A549 (cell line): ENCODE measurements at regions not wholly inside any gene's neighbourhood (a gene's known extent, or its start where the extent isn't known, plus 50 kb on each side); places are given as distances from the start of the nearest gene placed in this dataset.

Source experiments
- ATAC-seq, 2 experiments: fragments of 200-7000 bp in 1 of 2; fragments of >200 bp in 1 of 2; cut with Nextera tagmentation in 1 of 2; cut with Tn5 transposase in 1 of 2; 3 replicates each; pipeline versions ENCODE4 v1.8.0 to v1.9.1; 2018 to 2020; ENCODE audit warnings: mild to moderate bottlenecking in 1 of 2, moderate library complexity in 1 of 2
- CTCF ChIA-PET: fragments of 300-600 bp; sonication (Branson Sonifier 250); formaldehyde crosslinking; extraction: SDS; loops from one replicate; lab custom pipeline; 2021; ENCODE audit warnings: antibody characterized with exemption, inconsistent platforms; lab: Yijun Ruan, JAX
- POLR2A ChIA-PET: fragments of 350-600 bp; formaldehyde crosslinking; extraction: SDS; loops from one replicate; lab custom pipeline; 2021; ENCODE audit warnings: antibody characterized with exemption, inconsistent platforms; lab: Yijun Ruan, JAX
- DNase-seq, 2 experiments: peaks; one replicate each; pipeline versions ENCODE4 v3.0.0 to v3.0.0-alpha.2; 2011 to 2016; ENCODE audit warnings: low read depth in 1 of 2, low spot score in 1 of 2
- FAIRE-seq: peaks from 2 replicates; lab custom pipeline; 2011; peaks lifted over from hg19 to GRCh38; lab: Jason Lieb, UNC
- H3K27ac ChIP-seq, 2 experiments: fragments of >200 bp; sonication (Bioruptor Twin); formaldehyde crosslinking; 3 replicates each; pipeline ENCODE4 v1.5.1; 2016 to 2017
- H3K4me1 ChIP-seq: fragments of >200 bp; sonication (Bioruptor Twin); formaldehyde crosslinking; 3 replicates; pipeline ENCODE4 v1.6.1; 2016
- H3K4me2 ChIP-seq: fragments of >200 bp; sonication (Bioruptor Twin); formaldehyde crosslinking; 3 replicates; pipeline ENCODE4 v1.6.1; 2016
- H3K4me3 ChIP-seq: fragments of >200 bp; sonication (Bioruptor Twin); formaldehyde crosslinking; 3 replicates; pipeline ENCODE4 v1.5.1; 2016
- H3K9me3 ChIP-seq: fragments of >200 bp; sonication (Bioruptor Twin); formaldehyde crosslinking; 3 replicates; pipeline ENCODE4 v1.6.1; 2016
- BHLHE40 ChIP-seq: IDR thresholded peaks from 2 replicates; pipeline ENCODE4 v1.6.1; 2012; ENCODE audit warnings: low read depth, low read length, inconsistent platforms
- CBX8 ChIP-seq: fragments of 200-600 bp; sonication (generic); IDR thresholded peaks from 2 replicates; pipeline ENCODE4 v1.6.1; 2016
- EHF ChIP-seq: fragments of 250-450 bp; sonication (Bioruptor Pico); IDR thresholded peaks from 2 replicates; pipeline ENCODE4 v1.5.0; 2020; ENCODE audit warnings: mild to moderate bottlenecking
- FOSL2 ChIP-seq, 2 experiments: fragments of 450-650 bp in 1 of 2; fragments of >200 bp in 1 of 2; sonication (Bioruptor Twin) in 1 of 2; formaldehyde crosslinking; IDR thresholded peaks; 2 replicates each; pipeline versions ENCODE4 v1.5.0 to v1.6.1; 2016 to 2020; ENCODE audit warnings: mild to moderate bottlenecking in 1 of 2, moderate library complexity in 1 of 2
- FOXS1 ChIP-seq: fragments of 250-450 bp; sonication (Bioruptor Pico); IDR thresholded peaks from 2 replicates; pipeline ENCODE4 v1.5.0; 2020; ENCODE audit warnings: mild to moderate bottlenecking, moderate library complexity
- HDAC2 ChIP-seq: fragments of 200-600 bp; sonication (generic); IDR thresholded peaks from 2 replicates; pipeline ENCODE4 v1.6.1; 2016
- HOXA7 ChIP-seq: fragments of 250-450 bp; sonication (Bioruptor Pico); IDR thresholded peaks from 2 replicates; pipeline ENCODE4 v1.5.0; 2020; ENCODE audit warnings: mild to moderate bottlenecking, moderate library complexity
- HOXB5 ChIP-seq: fragments of 250-450 bp; sonication (Bioruptor Pico); IDR thresholded peaks from 2 replicates; pipeline ENCODE4 v1.5.0; 2020; ENCODE audit warnings: mild to moderate bottlenecking, moderate library complexity
- KDM1A ChIP-seq: fragments of 200-600 bp; sonication (generic); IDR thresholded peaks from 2 replicates; pipeline ENCODE4 v1.6.1; 2016; ENCODE audit warnings: low read depth, mild to moderate bottlenecking
- KDM5A ChIP-seq: fragments of 200-600 bp; sonication (generic); IDR thresholded peaks from 2 replicates; pipeline ENCODE4 v1.6.1; 2016; ENCODE audit warnings: antibody characterized with exemption, mild to moderate bottlenecking
- NPAS2 ChIP-seq: fragments of 250-450 bp; sonication (Bioruptor Pico); IDR thresholded peaks from 2 replicates; pipeline ENCODE4 v1.8.0; 2022; ENCODE audit warnings: mild to moderate bottlenecking, moderate library complexity, borderline replicate concordance
- POLR2AphosphoS2 ChIP-seq: conservative IDR thresholded peaks from 2 replicates; pipeline ENCODE4 v1.6.1; 2012; ENCODE audit warnings: low read length, improper control_type of control experiment, inconsistent platforms
- RAD21 ChIP-seq, 2 experiments: fragments of >200 bp in 1 of 2; sonication (Bioruptor Twin) in 1 of 2; formaldehyde crosslinking in 1 of 2; IDR thresholded peaks in 1 of 2; conservative IDR thresholded peaks in 1 of 2; 2 replicates in 1 of 2; 3 replicates in 1 of 2; pipeline ENCODE4 v1.6.1; 2012 to 2018; ENCODE audit warnings: inconsistent platforms in 1 of 2
- RFX5 ChIP-seq: fragments of 450-650 bp; IDR thresholded peaks from 2 replicates; pipeline ENCODE4 v1.7.1; 2014; ENCODE audit warnings: antibody characterized with exemption, mild to moderate bottlenecking, moderate library complexity
- RNF2 ChIP-seq: fragments of 200-600 bp; sonication (generic); IDR thresholded peaks from 2 replicates; pipeline ENCODE4 v1.6.1; 2016; ENCODE audit warnings: low read depth, mild to moderate bottlenecking, antibody characterized with exemption, moderate library complexity, borderline replicate concordance
- SMC3 ChIP-seq: fragments of >200 bp; sonication (Bioruptor Twin); formaldehyde crosslinking; IDR thresholded peaks from 3 replicates; pipeline ENCODE4 v1.6.1; 2018; ENCODE audit warnings: inconsistent platforms
- SREBF2 ChIP-seq: fragments of 450-650 bp; IDR thresholded peaks from 2 replicates; pipeline ENCODE4 v1.6.1; 2014; ENCODE audit warnings: mild to moderate bottlenecking, moderate library complexity
- ZC3H11A ChIP-seq: fragments of 450-650 bp; IDR thresholded peaks from 2 replicates; pipeline ENCODE4 v1.6.1; 2014; ENCODE audit warnings: antibody characterized with exemption, mild to moderate bottlenecking
- ZFP36 ChIP-seq: fragments of 450-650 bp; IDR thresholded peaks from 2 replicates; pipeline ENCODE4 v1.6.1; 2014; ENCODE audit warnings: borderline replicate concordance; ENCODE audit not compliant: partially characterized antibody
- WGBS: methylation state at CpG from one replicate; pipeline ENCODE4 v1.1.6; 2017; ENCODE audit errors: missing lambda C conversion rate; 5-methylcytosine and 5-hydroxymethylcytosine counted together
- TF ChIP-seq, protein P1 (sequence below): fragments of 150-350 bp; IDR thresholded peaks from 2 replicates; pipeline ENCODE4 v1.6.1; 2014; ENCODE audit warnings: low read depth, mild to moderate bottlenecking, low read length
- TF ChIP-seq, protein P2 (sequence below): fragments of >200 bp; sonication (Bioruptor Twin); formaldehyde crosslinking; IDR thresholded peaks from 2 replicates; pipeline ENCODE4 v1.6.1; 2016
- TF ChIP-seq, protein P3 (sequence below): fragments of 450-650 bp; IDR thresholded peaks from 2 replicates; pipeline ENCODE4 v1.6.1; 2014; ENCODE audit warnings: antibody characterized with exemption
- TF ChIP-seq, protein P4 (sequence below): fragments of 250-450 bp; sonication (Bioruptor Pico); IDR thresholded peaks from 2 replicates; pipeline ENCODE4 v1.5.0; 2021; ENCODE audit warnings: mild to moderate bottlenecking, moderate library complexity, borderline replicate concordance

DNA sequence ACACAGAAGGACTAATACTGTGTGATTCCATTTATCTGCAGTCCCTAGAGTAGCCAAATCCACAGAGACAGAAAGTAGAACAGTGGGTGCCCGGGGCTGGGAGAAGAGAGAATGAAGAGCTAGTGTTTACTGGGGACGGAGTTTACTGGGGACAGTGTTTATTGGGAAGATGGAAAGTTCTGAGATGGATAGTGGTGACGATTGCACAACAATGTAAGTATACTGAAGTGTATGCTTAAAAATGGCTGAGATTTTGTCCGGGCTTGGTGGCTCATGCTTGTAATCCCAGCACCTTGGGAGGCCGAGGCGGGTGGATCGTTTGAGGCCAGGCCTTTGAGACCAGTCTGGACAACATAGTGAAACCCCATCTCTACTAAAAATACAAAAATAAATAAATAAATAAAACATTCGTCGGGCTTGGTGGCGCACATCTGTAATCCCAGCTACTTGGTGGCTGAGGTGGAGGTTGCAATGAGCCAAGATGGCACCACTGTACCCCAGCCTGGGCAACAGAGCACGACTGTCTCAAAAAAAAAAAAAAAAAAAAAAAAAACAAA is 132.4 kb downstream of the CTTN start:
- Histone ChIP-seq H3K27ac (no peak overlapping the region), H3K4me3 (no peak overlapping the region), H3K9me3 (no peaks in the 10 kb centered on the region), H3K4me1 (no peaks in the 10 kb centered on the region), H3K4me2 (no peak overlapping the region)
- ChIA-PET POLR2A (no interaction called here), CTCF (interaction anchor here (1.1 to 1.5 kb wide), 2 partner anchors 24 to 29 kb away, joined by 3 to 4 read pairs; no protein-coding TSS in a partner anchor)
- no peak for TF ChIP-seq ZC3H11A
- TF ChIP-seq, protein P1, sequence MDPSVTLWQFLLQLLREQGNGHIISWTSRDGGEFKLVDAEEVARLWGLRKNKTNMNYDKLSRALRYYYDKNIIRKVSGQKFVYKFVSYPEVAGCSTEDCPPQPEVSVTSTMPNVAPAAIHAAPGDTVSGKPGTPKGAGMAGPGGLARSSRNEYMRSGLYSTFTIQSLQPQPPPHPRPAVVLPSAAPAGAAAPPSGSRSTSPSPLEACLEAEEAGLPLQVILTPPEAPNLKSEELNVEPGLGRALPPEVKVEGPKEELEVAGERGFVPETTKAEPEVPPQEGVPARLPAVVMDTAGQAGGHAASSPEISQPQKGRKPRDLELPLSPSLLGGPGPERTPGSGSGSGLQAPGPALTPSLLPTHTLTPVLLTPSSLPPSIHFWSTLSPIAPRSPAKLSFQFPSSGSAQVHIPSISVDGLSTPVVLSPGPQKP: no peak
- TF ChIP-seq BHLHE40: no peak
- no peak for TF ChIP-seq HDAC2
- TF ChIP-seq HOXB5 (CRISPR knock-in tag): no peak
- TF ChIP-seq HOXA7 (CRISPR knock-in tag): no peak
- DNase-seq (no peak), FAIRE-seq (no peak), ATAC-seq (no peak)
- WGBS: 89% methylated on average over 11 of the region's 11 CpGs

DNA sequence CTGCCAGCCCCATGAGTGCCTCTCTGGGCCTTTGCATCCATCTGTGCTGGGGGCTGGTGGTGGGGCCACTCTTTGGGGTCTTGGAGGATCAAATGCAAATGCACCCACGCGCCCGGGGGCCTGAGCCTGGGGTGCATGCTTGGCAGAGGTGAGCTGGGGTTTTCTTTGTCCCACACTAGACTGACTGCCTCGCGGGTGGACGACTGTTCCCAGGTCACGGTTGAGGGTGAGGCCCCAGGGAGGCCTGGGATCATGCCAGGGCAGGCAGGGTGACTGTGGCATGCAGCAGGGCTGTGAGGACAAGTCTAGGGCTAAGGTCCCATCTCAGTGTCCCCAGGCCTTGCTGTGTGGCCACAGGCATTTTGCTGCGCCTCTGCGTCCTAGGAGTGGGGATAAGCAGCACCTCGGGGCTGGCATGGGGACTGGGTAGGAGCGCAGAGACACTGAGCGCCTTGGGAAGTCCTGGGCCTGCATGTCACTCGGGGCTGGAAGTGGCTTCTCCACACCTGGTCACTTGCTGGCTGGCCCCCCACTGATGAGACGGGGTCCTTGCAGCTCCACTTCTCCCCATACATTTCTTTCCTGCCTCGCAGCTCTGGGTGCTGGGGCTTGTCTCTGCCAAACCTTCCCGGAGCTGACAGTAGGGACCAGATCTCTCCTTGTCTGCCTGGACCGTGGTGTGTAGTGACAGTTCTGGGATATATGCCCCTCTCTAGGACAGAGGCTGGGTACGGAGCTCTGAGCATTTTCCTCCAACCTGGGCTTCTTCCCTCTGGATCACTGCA is 133.1 kb downstream of the CTTN start:
- no peak for FAIRE-seq
- Histone ChIP-seq H3K4me2 (no peak overlapping the region), H3K4me3 (no peak overlapping the region), H3K4me1 (no peaks in the 10 kb centered on the region), H3K27ac (no peak overlapping the region), H3K9me3 (no peaks in the 10 kb centered on the region)
- no peak for ATAC-seq
- WGBS: 89% methylated on average over 11 of the region's 18 CpGs
- ChIA-PET POLR2A (no interaction called here), CTCF (interaction anchor here (0.6 to 1.5 kb wide), 3 partner anchors 10 to 30 kb away, joined by 3 to 4 read pairs (median 3); no protein-coding TSS in a partner anchor)
- DNase-seq: no peak
- TF ChIP-seq RAD21 (conservative IDR thresholded peaks at IDR 0.05 in 1 of 2, IDR thresholded peaks at IDR 0.05 in 1 of 2): no peak
- no peak for TF ChIP-seq BHLHE40
- TF ChIP-seq, protein P2, sequence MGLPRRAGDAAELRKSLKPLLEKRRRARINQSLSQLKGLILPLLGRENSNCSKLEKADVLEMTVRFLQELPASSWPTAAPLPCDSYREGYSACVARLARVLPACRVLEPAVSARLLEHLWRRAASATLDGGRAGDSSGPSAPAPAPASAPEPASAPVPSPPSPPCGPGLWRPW: no peak
- no peak for TF ChIP-seq SMC3
- TF ChIP-seq, protein P3, sequence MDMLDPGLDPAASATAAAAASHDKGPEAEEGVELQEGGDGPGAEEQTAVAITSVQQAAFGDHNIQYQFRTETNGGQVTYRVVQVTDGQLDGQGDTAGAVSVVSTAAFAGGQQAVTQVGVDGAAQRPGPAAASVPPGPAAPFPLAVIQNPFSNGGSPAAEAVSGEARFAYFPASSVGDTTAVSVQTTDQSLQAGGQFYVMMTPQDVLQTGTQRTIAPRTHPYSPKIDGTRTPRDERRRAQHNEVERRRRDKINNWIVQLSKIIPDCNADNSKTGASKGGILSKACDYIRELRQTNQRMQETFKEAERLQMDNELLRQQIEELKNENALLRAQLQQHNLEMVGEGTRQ: no peak
- no peak for TF ChIP-seq CBX8
- no peak for TF ChIP-seq NPAS2 (CRISPR knock-in tag)
- TF ChIP-seq RFX5: no peak
- TF ChIP-seq SREBF2: no peak
- no peak for TF ChIP-seq FOSL2 (IDR thresholded peaks at IDR 0.05)
- no peak for TF ChIP-seq FOSL2 (CRISPR knock-in tag; IDR thresholded peaks at IDR 0.05)
- no peak for TF ChIP-seq EHF (CRISPR knock-in tag)
- TF ChIP-seq RNF2: no peak
- TF ChIP-seq, protein P4, sequence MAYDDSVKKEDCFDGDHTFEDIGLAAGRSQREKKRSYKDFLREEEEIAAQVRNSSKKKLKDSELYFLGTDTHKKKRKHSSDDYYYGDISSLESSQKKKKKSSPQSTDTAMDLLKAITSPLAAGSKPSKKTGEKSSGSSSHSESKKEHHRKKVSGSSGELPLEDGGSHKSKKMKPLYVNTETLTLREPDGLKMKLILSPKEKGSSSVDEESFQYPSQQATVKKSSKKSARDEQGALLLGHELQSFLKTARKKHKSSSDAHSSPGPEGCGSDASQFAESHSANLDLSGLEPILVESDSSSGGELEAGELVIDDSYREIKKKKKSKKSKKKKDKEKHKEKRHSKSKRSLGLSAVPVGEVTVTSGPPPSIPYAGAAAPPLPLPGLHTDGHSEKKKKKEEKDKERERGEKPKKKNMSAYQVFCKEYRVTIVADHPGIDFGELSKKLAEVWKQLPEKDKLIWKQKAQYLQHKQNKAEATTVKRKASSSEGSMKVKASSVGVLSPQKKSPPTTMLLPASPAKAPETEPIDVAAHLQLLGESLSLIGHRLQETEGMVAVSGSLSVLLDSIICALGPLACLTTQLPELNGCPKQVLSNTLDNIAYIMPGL (CRISPR knock-in tag): no peak
- no peak for TF ChIP-seq HOXB5 (CRISPR knock-in tag)
- TF ChIP-seq KDM5A: no peak
- TF ChIP-seq ZFP36: no peak
- TF ChIP-seq HOXA7 (CRISPR knock-in tag): no peak
- TF ChIP-seq FOXS1: no peak
- TF ChIP-seq POLR2AphosphoS2: no peak
- TF ChIP-seq KDM1A: no peak
